ENCODE measurements at regions not wholly inside any gene's neighbourhood (a gene's known extent, or its start where the extent isn't known, plus 50 kb on each side); places are given as distances from the start of the nearest gene placed in this dataset.

DNA sequence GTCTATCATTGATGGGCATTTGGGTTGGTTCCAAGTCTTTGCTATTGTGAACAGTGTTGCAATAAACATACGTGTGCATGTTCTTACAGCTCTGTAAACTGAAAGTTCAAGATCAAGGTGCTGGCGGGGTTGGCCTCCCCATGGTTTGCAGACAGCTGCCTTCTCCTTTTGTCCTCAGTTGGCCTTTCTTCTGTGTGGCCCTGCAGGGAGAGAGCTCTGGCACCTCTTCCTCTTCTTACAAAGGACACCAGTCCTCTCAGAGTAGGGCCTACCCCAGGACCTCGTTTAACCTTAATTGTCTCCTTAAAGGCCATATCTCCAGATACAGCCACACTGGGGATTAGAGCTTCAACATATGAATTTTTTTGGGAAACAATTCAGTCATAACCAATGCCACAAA is 462.7 kb downstream of the TCERG1L start:
- TF ChIP-seq, protein P1, sequence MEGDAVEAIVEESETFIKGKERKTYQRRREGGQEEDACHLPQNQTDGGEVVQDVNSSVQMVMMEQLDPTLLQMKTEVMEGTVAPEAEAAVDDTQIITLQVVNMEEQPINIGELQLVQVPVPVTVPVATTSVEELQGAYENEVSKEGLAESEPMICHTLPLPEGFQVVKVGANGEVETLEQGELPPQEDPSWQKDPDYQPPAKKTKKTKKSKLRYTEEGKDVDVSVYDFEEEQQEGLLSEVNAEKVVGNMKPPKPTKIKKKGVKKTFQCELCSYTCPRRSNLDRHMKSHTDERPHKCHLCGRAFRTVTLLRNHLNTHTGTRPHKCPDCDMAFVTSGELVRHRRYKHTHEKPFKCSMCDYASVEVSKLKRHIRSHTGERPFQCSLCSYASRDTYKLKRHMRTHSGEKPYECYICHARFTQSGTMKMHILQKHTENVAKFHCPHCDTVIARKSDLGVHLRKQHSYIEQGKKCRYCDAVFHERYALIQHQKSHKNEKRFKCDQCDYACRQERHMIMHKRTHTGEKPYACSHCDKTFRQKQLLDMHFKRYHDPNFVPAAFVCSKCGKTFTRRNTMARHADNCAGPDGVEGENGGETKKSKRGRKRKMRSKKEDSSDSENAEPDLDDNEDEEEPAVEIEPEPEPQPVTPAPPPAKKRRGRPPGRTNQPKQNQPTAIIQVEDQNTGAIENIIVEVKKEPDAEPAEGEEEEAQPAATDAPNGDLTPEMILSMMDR (IDR thresholded peaks at IDR 0.05; ENCODE audit: insufficient read depth, low read length), result no peak
- TF ChIP-seq, protein P2, sequence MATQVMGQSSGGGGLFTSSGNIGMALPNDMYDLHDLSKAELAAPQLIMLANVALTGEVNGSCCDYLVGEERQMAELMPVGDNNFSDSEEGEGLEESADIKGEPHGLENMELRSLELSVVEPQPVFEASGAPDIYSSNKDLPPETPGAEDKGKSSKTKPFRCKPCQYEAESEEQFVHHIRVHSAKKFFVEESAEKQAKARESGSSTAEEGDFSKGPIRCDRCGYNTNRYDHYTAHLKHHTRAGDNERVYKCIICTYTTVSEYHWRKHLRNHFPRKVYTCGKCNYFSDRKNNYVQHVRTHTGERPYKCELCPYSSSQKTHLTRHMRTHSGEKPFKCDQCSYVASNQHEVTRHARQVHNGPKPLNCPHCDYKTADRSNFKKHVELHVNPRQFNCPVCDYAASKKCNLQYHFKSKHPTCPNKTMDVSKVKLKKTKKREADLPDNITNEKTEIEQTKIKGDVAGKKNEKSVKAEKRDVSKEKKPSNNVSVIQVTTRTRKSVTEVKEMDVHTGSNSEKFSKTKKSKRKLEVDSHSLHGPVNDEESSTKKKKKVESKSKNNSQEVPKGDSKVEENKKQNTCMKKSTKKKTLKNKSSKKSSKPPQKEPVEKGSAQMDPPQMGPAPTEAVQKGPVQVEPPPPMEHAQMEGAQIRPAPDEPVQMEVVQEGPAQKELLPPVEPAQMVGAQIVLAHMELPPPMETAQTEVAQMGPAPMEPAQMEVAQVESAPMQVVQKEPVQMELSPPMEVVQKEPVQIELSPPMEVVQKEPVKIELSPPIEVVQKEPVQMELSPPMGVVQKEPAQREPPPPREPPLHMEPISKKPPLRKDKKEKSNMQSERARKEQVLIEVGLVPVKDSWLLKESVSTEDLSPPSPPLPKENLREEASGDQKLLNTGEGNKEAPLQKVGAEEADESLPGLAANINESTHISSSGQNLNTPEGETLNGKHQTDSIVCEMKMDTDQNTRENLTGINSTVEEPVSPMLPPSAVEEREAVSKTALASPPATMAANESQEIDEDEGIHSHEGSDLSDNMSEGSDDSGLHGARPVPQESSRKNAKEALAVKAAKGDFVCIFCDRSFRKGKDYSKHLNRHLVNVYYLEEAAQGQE (IDR thresholded peaks at IDR 0.05; ENCODE audit: insufficient replicate concordance, low read depth), result no peak
- TF ChIP-seq SPI1 (IDR thresholded peaks at IDR 0.05; ENCODE audit: borderline replicate concordance, low read depth), result no peak
- TF ChIP-seq POLR2AphosphoS5 (IDR thresholded peaks at IDR 0.05; ENCODE audit: low read depth), result no peak
- TF ChIP-seq GABPA (IDR thresholded peaks at IDR 0.05; ENCODE audit: low read depth), result no peak
- Histone ChIP-seq H3K27me3 (ENCODE audit: insufficient read depth, poor library complexity, severe bottlenecking) (no peaks in the 10 kb centered on the region), H3K4me3 (replicated peaks; ENCODE audit: insufficient read depth, low read length) (no peak overlapping the region), H3K27ac (replicated peaks) (no peak overlapping the region)
- DNase-seq (ENCODE audit: low read depth in 1 of 2, low spot score in 1 of 2), result no peak

DNA sequence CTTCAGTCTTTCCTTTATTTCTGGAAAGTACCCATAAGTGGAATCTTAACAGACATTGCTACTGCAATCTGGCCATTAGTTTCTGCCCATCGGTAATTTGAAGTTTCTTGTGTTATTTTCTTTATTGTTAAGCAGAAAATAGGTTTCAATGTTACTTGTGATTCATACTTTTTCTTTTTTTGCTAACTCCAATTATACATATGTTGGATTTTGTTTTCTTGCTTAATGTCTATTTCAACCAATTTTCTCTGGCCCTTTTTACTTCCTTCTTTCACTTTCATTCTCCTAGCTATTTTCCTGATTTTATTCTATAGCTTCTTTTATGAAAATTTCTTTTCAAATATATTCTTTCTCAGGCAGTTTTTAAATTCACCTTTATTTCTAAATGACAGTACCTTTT is 457.4 kb downstream of the TCERG1L start:
- no peak overlapping the region for H3K27ac ChIP-seq (replicated peaks)
- no peak overlapping the region for H3K4me3 ChIP-seq (replicated peaks; ENCODE audit: insufficient read depth, low read length)
- H3K27me3 ChIP-seq (ENCODE audit: insufficient read depth, poor library complexity, severe bottlenecking), result no peaks in the 10 kb centered on the region
- DNase-seq (ENCODE audit: low read depth in 1 of 2, low spot score in 1 of 2), result no peak
- no peak for TF ChIP-seq GABPA (IDR thresholded peaks at IDR 0.05; ENCODE audit: low read depth)
- no peak for TF ChIP-seq POLR2AphosphoS5 (IDR thresholded peaks at IDR 0.05; ENCODE audit: low read depth)
- TF ChIP-seq, protein P2 (IDR thresholded peaks at IDR 0.05; ENCODE audit: insufficient replicate concordance, low read depth), result no peak
- TF ChIP-seq, protein P1 (IDR thresholded peaks at IDR 0.05; ENCODE audit: insufficient read depth, low read length), result no peak
- TF ChIP-seq SPI1 (IDR thresholded peaks at IDR 0.05; ENCODE audit: borderline replicate concordance, low read depth), result no peak

DNA sequence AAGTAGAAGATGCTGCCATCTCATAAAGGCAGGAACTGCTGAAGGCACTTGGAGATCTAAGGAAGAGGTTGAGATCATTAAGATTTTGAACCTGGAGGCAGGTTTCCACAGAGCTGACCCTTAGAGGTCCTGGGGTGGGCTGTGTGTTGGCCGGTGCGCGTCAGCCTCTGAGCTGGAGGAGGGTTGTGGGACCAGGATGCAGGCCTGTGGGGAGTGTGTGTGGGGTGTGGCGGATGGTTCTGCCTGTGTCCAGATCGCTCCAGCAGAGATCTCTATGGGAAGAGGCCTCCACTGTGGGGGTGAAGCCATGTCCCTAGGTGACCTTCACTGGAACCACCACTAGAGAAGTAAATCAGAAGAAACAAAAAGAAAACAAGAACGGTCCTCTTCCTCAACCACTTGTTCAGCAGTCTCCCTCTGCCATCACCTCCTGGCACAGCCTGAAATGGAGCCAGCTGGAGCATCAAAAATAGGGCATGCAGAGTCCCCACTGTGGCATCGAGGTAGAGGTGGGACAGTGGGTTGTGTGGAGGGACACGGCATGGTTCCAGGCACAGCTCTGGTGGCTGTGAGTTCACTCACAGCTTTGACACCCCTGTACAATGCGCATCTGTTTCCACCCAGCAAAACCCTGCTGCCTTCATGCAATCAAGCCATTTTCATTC is 453.8 kb downstream of the TCERG1L start:
- no peak for TF ChIP-seq POLR2AphosphoS5 (IDR thresholded peaks at IDR 0.05; ENCODE audit: low read depth)
- no peak for TF ChIP-seq GABPA (IDR thresholded peaks at IDR 0.05; ENCODE audit: low read depth)
- TF ChIP-seq, protein P2 (IDR thresholded peaks at IDR 0.05; ENCODE audit: insufficient replicate concordance, low read depth), result no peak
- Histone ChIP-seq H3K4me3 (replicated peaks; ENCODE audit: insufficient read depth, low read length) (no peak overlapping the region), H3K27me3 (ENCODE audit: insufficient read depth, poor library complexity, severe bottlenecking) (no peaks in the 10 kb centered on the region), H3K27ac (replicated peaks) (no peak overlapping the region)
- no peak for DNase-seq (ENCODE audit: low read depth in 1 of 2, low spot score in 1 of 2)
